SK-MEL-5 (cell line): ENCODE measurements at regions not wholly inside any gene's neighbourhood (a gene's known extent, or its start where the extent isn't known, plus 50 kb on each side); places are given as distances from the start of the nearest gene placed in this dataset.
A peak's percentile ranks its signal among the peaks of the same experiment; 100 is the strongest.

Experiments
- DNase-seq: peaks from one replicate; pipeline ENCODE4 v3.0.0-alpha.2; 2016; ENCODE audit warnings: low read depth, low spot score
- in situ Hi-C: cut with HindIII; loops from 2 replicates; pipeline ENCODE4 v1.10.0; 2016; ENCODE audit warnings: low sequenced_read_pairs, high pct_unique_total_duplicates, low pct_unique_long_range_greater_than_20kb

DNA sequence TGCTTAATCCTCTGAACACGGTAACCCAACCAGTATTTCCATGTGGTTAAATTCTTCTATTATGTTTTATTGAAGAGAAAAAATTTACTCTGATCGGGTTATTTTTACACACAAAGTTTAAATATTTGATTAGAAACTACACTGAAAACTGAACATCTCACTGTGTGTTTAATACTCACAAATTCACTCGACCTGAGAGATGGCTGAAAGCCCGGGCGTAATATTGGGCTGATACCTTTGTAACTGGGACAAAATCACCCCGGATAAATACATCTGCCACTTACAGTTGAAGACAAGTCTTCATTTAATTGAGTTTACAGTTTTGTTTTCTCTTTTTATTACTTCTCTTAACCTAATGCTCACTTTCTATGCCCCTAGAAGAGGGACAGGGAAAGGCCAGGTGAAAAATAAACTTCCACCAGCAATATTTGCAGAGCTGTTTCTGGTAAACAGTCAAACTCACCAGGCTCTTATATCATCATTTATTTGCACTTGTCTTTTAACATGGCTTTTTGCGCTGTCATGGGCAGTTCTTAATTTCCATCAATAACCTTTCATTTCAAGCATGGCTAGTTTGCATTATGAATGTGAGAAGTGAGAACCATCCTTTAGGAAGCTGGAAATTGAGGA, 145.6 kb upstream of the TMCO5A start:
- in situ Hi-C loops = no loop called here
- no peak for DNase-seq

DNA sequence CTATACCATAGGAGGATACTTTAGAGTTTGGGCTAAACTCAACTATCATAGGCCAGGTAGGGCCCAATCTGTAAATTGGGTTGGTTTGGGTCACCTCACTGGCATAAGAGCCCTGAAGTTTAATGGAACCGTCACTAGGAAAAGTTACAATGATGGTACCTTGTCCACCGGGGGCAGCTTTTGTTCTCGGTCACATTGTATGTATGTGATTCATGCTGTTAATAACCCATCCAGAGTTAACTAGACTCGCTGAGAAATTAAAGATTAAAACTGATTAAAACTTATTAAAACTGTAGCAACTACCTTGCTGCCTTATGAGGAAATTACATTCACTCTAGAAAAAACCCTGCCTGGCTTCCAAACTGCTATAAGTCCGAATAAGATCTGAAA, 145.0 kb upstream of the TMCO5A start:
- in situ Hi-C loops = no loop called here
- DNase-seq = no peak

DNA sequence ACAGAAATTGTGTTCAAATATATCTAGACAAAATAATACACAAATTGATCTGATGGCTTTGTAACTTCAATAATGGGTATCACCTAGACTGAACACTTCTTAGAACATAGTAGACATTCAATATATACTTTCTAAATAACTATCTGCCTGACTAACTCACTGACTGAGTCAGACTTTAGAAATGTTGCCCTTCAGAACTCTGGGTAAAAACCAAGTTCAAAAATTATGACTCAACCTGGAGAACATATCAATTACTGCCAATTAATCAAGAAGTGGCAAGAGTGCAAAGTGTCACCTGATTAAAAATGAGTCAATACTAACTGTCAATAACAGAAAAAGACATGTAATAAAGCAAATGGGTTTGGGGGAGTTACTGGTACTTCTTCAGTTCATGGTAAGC, 144.6 kb upstream of the TMCO5A start:
- in situ Hi-C loops = no loop called here
- no peak for DNase-seq

DNA sequence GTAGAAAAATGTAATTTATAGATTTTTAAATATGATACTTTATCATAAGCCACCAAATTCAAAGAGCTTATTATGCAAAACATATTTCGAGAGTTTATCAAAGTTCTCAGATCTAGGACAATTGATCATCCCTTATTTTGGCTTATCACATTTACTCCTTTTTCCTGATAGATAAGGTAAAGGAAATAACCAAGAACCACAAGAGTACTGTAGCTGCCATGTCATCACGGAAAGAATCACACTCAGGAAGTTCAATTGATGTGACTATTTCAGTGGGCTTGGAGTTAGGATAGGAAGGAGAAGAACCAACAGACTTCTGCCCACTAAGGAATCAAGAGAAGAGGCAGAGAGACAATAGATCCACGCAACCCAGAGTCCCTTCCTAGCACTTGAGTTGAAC, 142.7 kb upstream of the TMCO5A start:
- in situ Hi-C loops = no loop called here

DNA sequence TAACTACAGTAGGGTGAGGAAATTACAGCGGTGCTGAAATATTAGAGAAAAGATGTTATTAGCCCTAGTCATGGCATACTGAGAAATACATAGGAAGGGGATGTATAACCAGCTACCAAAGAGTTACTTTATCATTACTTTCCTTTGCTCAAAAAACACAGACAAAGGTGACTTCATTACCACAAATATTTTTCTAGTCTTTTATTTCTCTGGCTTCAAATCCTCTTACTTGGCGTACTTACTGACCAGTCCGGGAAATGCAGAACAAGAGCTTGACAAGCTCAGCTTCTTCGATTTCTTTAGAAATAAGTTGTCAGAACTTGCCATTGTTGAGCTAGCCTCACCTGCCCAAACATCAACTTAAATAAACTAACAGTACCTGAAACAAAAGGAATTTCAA, 142.1 kb upstream of the TMCO5A start:
- no peak for DNase-seq
- in situ Hi-C loops = no loop called here

More for the DNA sequence above, 142.7 kb upstream of the TMCO5A start:
- DNase-seq = no peak

DNA sequence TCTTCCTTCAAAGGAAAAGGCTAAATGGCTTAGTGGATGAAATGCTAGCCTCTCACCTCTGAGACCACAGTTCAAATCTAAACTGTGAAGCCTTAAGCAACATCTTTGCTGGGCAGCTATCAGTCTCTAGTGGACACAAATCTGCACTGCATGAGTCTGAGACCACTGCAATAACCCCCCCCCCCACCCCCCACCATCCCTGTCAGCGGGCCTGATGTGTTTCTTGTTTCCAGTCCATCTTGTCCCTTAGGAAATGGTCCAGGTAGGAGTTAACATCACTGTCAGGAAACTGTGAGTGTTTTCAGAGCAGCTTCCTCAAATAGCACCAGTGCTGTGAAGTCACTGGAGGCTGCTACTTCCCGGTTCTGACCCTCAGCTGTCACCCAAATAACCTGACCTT, 140.6 kb upstream of the TMCO5A start:
- peak; percentile 6 for DNase-seq
- in situ Hi-C loops = no loop called here

DNA sequence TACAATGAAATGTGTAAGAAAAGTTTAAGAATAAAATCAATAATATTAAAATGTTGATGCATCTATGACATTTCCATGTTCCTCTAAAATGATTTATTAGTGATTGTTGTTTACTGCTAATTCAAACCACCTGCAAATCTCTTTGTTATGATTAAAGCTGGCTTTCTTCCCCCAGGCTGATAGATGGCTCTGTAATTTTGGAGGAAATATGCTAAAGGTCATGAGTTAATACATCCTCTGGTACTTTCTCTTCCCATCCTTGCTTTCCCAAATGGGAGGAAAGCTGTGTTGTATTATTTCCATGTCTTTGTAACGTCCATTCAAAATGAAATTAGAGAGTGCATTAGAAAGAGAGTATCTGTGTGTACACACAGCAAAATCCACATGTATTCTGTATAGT, 139.5 kb upstream of the TMCO5A start:
- no peak for DNase-seq
- in situ Hi-C loops = no loop called here

DNA sequence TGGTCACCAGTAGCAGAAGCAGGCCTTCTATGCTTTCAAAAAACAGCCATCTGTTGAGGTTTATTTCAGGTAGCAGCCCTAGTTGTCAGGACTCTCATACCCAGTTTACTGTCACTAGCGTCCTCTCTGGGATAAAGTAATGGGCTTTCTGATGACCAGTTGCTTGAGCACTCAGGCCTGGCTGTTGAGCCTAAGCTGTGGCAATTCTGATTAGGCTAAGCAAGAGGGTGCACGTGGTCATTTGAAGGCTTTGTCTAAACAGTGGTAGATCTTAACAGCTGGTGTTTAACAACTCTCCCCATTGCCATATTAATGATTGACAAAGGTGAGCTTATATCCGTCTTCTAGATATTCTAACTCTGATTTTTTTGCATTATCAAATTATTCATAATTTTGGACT, 132.9 kb upstream of the TMCO5A start:
- in situ Hi-C loops = no loop called here

DNA sequence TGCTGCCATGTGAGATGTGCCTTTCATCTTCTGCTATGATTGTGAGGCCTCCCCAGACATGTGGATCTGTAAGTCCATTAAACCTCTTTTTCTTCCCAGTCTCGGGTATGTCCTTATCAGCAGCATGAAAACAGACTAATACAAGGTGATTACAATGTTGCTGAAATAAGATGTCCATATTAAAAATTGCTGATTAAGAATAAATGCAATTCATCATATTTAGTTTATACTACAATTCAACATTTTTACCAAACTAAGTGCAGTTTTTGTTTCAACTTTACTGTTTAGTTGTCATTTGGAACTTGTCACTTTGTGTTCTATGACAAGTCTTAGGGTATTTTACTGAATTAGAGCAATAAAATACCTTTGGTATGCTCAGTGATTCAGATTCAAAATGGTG, 127.6 kb upstream of the TMCO5A start:
- in situ Hi-C loops = no loop called here

More for the DNA sequence above, 132.9 kb upstream of the TMCO5A start:
- no peak for DNase-seq

DNA sequence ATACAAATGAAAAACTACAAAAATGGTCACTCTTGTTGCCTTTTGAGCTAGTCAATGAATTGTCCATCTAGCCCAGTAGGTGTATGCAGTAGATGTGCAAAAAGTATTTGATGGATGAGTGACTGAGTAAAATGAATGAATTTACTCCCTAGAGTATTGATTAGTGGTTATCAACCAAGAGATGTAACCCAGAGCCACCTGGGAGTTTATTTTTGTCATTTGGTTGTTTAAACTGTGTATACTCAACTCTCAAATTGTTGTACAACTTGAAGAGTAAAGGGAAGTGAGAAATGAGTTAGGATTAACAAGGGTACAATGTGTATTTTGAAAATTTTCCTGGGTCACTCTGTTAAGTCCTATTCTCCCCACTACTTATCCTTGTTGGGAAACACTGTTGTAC, 124.1 kb upstream of the TMCO5A start:
- no peak for DNase-seq
- in situ Hi-C loops = no loop called here

More for the DNA sequence above, 127.6 kb upstream of the TMCO5A start:
- DNase-seq = no peak

DNA sequence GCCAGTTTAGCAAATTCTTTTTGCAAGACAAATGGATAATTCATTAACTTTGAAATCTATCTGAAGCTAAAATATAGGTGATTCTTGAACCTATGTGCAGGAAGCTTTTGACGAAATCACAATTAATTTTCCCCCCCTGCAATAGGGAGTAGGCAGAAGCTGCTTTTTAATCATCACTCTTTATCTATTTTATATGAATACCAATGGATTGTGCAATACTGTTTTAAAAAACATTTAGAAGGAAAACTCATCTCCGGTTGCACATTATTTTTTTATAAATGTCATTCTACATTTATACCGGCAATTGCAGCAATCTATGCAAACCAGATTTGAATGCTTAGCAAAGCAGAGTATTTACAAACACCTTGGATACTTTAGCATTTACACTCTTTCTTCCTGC, 121.1 kb upstream of the TMCO5A start:
- no peak for DNase-seq
- in situ Hi-C loops = no loop called here

DNA sequence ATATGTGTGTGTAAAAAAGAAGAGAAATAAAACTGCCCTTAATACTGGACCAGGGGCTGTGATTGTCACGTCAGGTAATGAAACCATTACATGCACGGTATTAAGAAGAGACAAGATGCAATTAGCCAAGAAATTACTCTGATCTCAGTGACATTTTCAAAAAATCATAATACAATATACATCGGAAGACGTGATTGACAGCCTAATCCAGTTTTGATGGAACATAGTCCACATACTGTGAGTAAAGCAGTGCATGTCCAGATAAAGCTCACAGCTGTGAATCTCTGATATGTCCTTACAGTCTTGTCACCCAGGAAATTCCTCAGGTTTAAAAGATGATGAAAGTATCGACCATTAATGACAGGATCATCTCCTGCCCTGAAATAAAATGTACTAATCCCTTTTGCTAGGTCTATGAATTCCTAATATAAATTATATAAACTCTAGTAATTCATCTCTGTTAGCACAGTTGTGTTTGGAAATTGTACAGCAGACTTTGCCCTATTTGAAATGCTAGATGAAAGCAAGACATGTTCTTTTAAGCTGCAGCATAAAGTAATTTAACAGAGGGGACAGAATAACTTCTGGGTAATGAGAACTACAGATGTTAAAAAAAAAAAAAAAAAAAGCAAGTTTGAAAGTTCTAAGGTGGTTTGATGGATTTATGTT, 119.5 kb upstream of the TMCO5A start:
- DNase-seq = no peak
- in situ Hi-C loops = no loop called here

DNA sequence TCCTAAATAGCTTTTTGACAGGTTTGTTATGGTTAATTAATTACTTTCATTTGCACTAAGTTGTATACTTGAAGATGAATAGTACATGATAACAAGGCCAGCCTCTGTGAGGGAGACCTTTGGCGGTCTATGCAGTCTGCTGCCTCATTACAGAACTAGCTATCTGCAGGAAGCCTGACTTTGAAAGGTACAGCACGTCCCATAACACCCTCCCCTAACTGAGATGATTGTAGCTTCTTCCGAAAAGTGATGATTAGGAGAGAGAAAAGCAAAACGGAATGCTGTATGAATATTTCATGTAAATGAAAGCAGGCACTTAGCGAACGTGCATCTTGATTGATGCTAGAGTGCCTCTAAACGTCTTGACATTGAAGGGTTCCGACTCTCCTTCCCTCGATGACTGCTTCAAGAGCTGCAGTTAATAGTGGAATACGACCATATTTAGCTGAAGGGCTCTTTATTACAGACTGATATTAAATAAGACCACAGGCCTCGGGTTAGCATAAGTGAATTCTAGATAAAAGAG, 116.2 kb upstream of the TMCO5A start:
- DNase-seq = no peak
- in situ Hi-C loops = no loop called here

DNA sequence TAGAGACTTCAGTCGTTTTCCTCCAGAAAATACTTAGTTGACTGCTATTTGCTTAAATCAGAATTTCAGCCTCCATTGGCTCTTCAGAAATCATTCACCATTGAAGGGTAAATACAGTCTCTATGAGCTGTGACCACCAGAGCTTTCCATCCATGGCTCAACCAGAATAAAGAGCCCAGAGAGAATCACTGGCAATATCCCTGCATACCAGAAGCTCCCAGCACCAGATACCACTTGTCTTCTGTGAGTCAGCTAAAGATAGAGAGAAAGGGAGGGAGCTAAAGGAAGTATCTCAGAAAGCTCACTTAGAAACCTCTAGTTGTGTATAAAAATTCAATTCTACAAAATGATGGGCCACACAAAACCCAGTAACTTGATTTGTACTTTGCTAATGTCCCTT, 115.2 kb upstream of the TMCO5A start:
- in situ Hi-C loops = no loop called here
- no peak for DNase-seq

DNA sequence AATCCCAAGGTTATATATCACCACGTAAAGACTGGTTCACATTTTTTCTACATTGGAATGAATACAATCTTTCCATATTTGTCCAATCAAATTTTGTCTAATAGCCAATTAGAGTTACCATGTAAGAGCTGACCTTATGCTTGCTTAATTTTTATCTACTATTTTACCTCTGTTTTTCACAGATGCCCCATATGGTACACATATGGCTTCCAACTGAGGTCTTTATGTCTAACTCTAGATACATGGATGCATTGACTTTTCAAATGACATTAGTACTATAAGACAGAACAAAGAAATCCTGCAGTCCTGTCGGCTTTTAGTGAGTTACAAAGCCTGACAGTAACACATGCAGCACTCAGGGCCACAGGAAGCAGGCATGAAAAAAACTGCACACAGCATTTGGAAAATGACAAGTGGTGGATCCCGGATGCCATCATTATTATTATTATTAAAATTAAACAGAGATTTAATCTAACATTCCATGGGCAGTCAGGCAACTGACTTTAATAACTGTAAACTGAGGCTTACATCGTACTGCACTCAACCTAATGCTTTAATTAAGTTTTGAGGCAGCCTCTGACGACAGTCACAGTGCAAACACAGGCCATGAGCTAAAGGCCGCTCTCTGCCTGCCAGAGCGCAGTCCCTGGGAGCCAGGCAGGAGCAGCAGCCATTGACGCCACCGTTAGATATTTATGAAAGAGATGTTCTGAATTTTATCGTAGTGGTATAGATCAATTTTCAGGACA, 113.9 kb upstream of the TMCO5A start:
- in situ Hi-C loops = no loop called here
- no peak for DNase-seq

DNA sequence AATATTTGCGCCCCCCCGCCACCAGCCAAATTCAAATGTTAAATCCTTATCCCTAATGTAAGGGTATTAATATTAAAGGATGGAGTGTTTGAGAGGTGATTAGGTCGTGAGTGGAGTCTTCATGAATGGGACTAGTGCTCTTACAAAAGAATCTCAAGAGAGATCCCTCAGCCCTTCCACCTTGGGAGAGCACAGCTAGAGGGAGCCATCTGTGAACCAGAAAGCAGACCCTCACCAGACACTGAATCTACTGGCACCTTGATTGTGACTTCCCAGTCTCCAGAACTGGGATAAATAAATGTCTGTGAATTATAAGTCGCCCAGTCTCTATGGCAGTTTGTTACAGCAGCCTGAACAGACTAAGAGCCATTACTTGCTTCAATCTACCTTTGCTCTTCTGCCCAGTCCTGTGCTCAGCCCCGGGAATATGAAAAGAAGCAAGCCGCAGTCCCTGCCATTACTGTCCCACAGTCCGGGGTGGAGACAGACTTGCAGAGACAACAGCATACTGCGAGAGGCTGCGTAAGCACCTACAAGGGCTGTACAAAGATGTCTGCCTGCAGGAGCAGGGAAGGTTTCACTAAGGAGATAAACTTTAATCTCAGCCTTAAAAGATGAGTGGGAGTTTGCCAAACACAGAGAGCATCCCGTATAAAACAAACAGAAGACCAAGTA, 110.7 kb upstream of the TMCO5A start:
- in situ Hi-C loops = no loop called here

DNA sequence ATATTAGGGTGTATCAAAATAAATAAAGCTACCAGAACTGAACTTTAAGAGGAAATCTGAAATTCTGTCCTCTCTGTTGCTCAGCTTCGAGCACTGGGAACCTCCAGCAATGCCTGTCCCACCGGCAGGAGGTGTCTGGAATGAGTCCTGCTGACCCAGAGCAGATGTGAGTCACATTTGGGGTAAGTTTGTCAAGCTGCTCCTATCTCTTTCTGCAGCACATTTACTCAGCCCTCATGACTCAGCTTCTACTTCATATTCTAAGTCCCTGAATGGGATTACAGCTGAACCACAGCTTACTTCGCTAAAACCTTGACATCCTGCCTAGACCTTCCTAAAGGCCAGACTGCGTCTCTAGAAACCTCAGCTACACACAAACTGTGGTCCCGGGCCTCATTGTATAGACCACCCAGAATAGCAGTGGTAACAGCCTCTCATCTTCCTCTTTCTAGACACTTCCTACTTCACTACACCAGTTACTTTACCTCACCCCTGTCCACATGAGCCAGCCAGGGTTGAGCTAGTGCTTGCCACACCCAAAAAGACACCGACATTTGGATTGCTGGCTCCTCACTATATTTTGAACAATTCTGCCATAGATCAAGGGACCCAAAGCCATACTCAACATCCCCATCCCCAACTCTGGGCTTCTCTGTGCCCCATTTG, 109.6 kb upstream of the TMCO5A start:
- DNase-seq = no peak
- in situ Hi-C loops = no loop called here

More for the DNA sequence above, 110.7 kb upstream of the TMCO5A start:
- no peak for DNase-seq

DNA sequence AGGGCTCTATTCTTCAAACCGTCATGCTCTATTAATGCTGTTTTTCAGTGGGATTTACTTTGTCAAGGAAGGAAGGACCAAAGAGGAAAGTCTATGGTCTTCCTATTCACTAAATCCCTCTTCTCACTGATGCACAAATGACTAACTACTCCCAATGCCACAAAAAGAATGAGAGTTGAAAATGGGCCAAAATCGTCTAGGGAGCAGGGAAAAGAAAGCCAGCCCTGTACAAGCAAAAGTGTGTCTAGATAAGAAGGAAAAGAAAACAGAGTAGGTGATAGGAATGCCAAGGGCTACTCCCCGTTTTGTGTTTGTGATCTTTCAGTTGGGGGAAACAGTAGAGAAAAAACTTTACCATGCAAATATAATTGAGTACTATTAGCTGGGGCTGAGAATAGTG, 97.2 kb upstream of the TMCO5A start:
- in situ Hi-C loops = no loop called here
- no peak for DNase-seq
